Heart left ventricle (tissue), 16 donors: ENCODE measurements at regions not wholly inside any gene's neighbourhood (a gene's known extent, or its start where the extent isn't known, plus 50 kb on each side); places are given as distances from the start of the nearest gene placed in this dataset.

Experiments
- ATAC-seq, 4 donors: fragments of 200-7000 bp; cut with Tn5 transposase; one replicate each; pipeline ENCODE4 v1.9.1; 2020 to 2022; ENCODE audit warnings: moderate library complexity in 4 of 4, mild to moderate bottlenecking in 3 of 4, moderate number of reproducible peaks in 1 of 4
- DNase-seq, 5 donors: peaks; one replicate each; pipeline ENCODE4 v3.0.0-alpha.2; 2020
- H3K27ac ChIP-seq, 12 donors: fragments of 200-600 bp; sonication (generic) in 4 of 12; one replicate each; pipeline versions ENCODE4 v1.5.0 to v1.8.0; 2016 to 2022; ENCODE audit warnings: mild to moderate bottlenecking in 2 of 12
- H3K27me3 ChIP-seq, 9 donors: fragments of 200-600 bp; sonication (generic) in 2 of 9; one replicate each; pipeline versions ENCODE4 v1.5.1 to v1.8.0; 2016 to 2022; ENCODE audit warnings: mild to moderate bottlenecking in 3 of 9
- H3K36me3 ChIP-seq, 9 donors: fragments of 200-600 bp; sonication (generic) in 2 of 9; one replicate each; pipeline versions ENCODE4 v1.5.0 to v1.8.0; 2018 to 2022; ENCODE audit warnings: mild to moderate bottlenecking in 2 of 9
- H3K4me1 ChIP-seq, 12 donors: fragments of 200-600 bp; sonication (generic) in 4 of 12; one replicate each; pipeline versions ENCODE4 v1.5.0 to v1.8.0; 2016 to 2022; ENCODE audit warnings: mild to moderate bottlenecking in 3 of 12
- H3K4me3 ChIP-seq, 12 donors: fragments of 200-600 bp; sonication (generic) in 4 of 12; one replicate each; pipeline versions ENCODE4 v1.5.0 to v1.8.0; 2017 to 2022; ENCODE audit warnings: mild to moderate bottlenecking in 9 of 12, moderate library complexity in 4 of 12
- H3K9me3 ChIP-seq, 12 donors: fragments of 200-600 bp; sonication (generic) in 4 of 12; one replicate each; pipeline versions ENCODE4 v1.5.0 to v1.8.0; 2016 to 2022; ENCODE audit warnings: mild to moderate bottlenecking in 1 of 12
- CTCF ChIP-seq, 12 donors: fragments of 200-600 bp; sonication (generic) in 4 of 12; IDR thresholded peaks; one replicate each; pipeline versions ENCODE4 v1.5.0 to v1.8.0; 2018 to 2022; ENCODE audit warnings: antibody characterized with exemption in 12 of 12, mild to moderate bottlenecking in 5 of 12
- POLR2A ChIP-seq, 2 donors: fragments of 450-650 bp; IDR thresholded peaks; one replicate each; pipeline ENCODE4 v1.6.1; 2017; ENCODE audit warnings: antibody characterized with exemption in 2 of 2, mild to moderate bottlenecking in 2 of 2, moderate library complexity in 2 of 2
- WGBS, 4 donors: extraction: QIAGEN DNeasy Blood & Tissue Kit in 2 of 4; methylation state at CpG; one replicate each; pipeline versions ENCODE4 v1.1.5 to v1.1.7; 2013 to 2018; 5-methylcytosine and 5-hydroxymethylcytosine counted together
- intact Hi-C, 10 donors: fragments of 100-400 bp; cut with DNase I; formaldehyde crosslinking; loops; one replicate each; pipeline versions ENCODE4 v1.11.1 to v1.14.2; 2022
- donor health status: ischemic (EF 13 %, LVEDD 7.1; RV severe dilation, severe dysfunction).
- donor health status: healthy with polysubstance abuse.
- donor health status: DM: no; HTN: yes; CAD: no.
- donor health status: DM: no; HTN: no; CAD: no.
- donor health status: ischemic (EF 25% LVEDD 6.9; RV normal size, moderate dysfunction).
- donor health status: ischemic (EF 25% LVEDD 5.7; RV mildly dilated, moderate dysfunction).
- donor health status: healthy.
- donor health status: DM: yes; HTN: yes; CAD: no.
- donor health status: ischemic (EF 35%, LVEDD 5.7; RV mildly dilated, moderate dysfunction).
- donor health status: nonischemic (EF 11% LVEDD 7.7; RV severe dilation, severe dysfunction).
- donor health status: DM: yes; HTN: yes; CAD: no.
- donor health status: PGD.
- donor health status: ischemic (EF 29% LVEDD 5.4; RV normal size, mild dysfunction).
- donor health status: nonischemic (EF 23%, LVEDD 6.1; RV moderate dilation, normal function).

GRCh38 chr6:4280707-4281106 is 145.3 kb upstream of the ECI2 start:
- no peak for TF ChIP-seq POLR2A (IDR thresholded peaks at IDR 0.05)
- TF ChIP-seq CTCF (IDR thresholded peaks at IDR 0.05), result no peak
- 38 to 57% (median 52%) methylated on average over 1 of the region's 1 CpG; no CpG with 5 or more reads in 1 of the 4 donors for WGBS, 4 donors

DNA sequence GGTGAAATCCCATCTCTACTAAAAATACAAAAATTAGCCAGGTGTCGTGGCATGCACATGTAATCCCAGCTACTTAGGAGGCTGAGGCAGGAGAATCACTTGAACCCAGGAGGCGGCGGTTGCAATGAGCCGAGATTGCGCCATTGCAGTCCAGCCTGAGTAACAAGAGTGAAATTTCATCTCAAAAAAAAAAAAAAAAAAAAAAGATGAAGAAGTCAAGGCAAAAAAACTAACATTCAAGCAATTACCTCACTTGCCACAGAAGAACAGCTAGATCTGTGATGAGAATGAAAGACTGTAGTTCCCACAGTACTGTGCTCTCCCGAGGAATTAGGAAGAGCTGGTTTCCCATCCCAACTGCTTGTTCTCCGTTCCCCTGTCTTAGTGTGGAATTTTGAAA is 144.7 kb upstream of the ECI2 start:
- WGBS, 4 donors, result 92 to 96% (median 95%) methylated on average over 7 of the region's 7 CpGs
- no peak for TF ChIP-seq CTCF (IDR thresholded peaks at IDR 0.05)
- no peak for TF ChIP-seq POLR2A (IDR thresholded peaks at IDR 0.05)
- Histone ChIP-seq H3K4me3 (no peak overlapping the region), H3K27me3 (peaks cover 0 to 10% (median 0%) of the 10 kb centered on the region in 9 donors), H3K36me3 (no peaks in the 10 kb centered on the region), H3K27ac (no peak overlapping the region), H3K4me1 (peaks cover 0 to 13% (median 6%) of the 10 kb centered on the region in 12 donors), H3K9me3 (peaks cover 0 to 5% (median 0%) of the 10 kb centered on the region in 12 donors)
- DNase-seq, result no peak
- intact Hi-C loops, result no loop called here
- no peak for ATAC-seq

More at GRCh38 chr6:4280707-4281106, 145.3 kb upstream of the ECI2 start:
- Histone ChIP-seq H3K4me1 (peaks cover 0 to 13% (median 6%) of the 10 kb centered on the region in 12 donors), H3K9me3 (peaks cover 0 to 5% (median 0%) of the 10 kb centered on the region in 12 donors), H3K27me3 (peaks cover 0 to 10% (median 0%) of the 10 kb centered on the region in 9 donors), H3K36me3 (no peaks in the 10 kb centered on the region), H3K4me3 (no peak overlapping the region), H3K27ac (no peak overlapping the region)
- ATAC-seq (peak in 2 of 4 donors; percentile 69 to 77), DNase-seq (peak in 1 of 5 donors; percentile 43)
- intact Hi-C loops, result no loop called here

DNA sequence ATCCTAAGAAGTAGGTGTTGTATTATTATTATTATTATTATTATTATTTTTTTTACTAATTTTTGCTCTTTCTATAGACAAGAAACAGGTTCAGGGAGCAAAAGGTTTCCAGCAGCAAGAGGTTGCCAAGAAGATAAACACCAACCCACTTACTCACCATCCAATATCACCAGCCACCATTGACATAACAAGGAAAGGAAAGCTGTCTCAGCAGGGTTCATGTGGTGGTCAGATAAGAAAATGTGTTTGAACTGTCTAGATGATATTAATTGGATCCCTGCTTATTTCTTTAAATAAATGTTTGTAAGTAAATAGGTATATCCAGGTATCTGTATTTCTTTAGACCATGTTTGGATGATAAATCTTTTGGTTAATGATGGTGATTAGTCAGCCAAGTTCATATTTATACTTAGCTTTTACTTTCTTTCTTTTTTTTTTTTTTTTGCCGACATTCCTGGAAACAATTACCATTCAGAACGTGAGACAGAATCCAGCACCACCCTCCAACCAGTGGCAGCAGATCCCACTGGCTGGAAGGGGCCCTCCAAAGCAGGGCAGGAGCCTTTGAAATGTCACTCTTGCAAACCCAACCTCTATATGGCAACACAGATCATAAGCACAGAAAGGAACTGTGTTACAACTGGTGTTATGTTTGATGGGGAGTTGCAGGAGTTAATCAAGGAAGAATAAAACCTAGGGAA is 139.2 kb upstream of the ECI2 start:
- ATAC-seq (no peak), DNase-seq (no peak)
- TF ChIP-seq POLR2A (IDR thresholded peaks at IDR 0.05), result no peak
- TF ChIP-seq CTCF (IDR thresholded peaks at IDR 0.05), result no peak
- WGBS, 4 donors, result 11 to 22% (median 16%) methylated on average over 2 of the region's 2 CpGs
- Histone ChIP-seq H3K4me3 (no peak overlapping the region), H3K36me3 (no peaks in the 10 kb centered on the region), H3K4me1 (no peaks in the 10 kb centered on the region), H3K9me3 (peaks cover 0 to 5% (median 0%) of the 10 kb centered on the region in 12 donors), H3K27ac (no peak overlapping the region), H3K27me3 (no peaks in the 10 kb centered on the region)
- intact Hi-C loops, result no loop called here

DNA sequence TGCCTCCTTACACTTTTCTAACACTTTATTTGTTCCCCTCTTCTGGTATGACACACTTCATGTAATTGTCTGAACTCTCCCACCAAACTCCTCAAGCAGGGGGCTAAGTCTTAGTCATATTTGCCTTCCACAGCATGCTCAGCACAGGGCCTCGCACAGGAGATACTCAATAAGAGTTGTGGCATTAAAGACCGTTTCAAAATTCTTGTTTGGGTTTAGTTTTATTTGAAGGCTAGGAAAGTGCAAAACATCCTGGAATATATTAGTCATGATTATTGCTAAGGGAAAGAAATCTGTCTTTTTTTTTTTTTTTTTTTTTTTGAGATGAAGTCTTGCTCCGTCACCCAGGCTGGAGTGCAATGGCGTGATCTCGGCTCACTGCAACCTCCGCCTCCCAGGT is 137.6 kb upstream of the ECI2 start:
- no peak for TF ChIP-seq CTCF (IDR thresholded peaks at IDR 0.05)
- no peaks in the 10 kb centered on the region for H3K9me3 ChIP-seq
- intact Hi-C loops, result no loop called here
- H3K4me1 ChIP-seq, result no peaks in the 10 kb centered on the region
- WGBS, 4 donors, result 92 to 97% (median 94%) methylated on average over 6 of the region's 6 CpGs
- H3K27me3 ChIP-seq, result no peaks in the 10 kb centered on the region
- DNase-seq, result no peak
- H3K27ac ChIP-seq, result no peak overlapping the region
- no peak for ATAC-seq
- H3K36me3 ChIP-seq, result no peaks in the 10 kb centered on the region
- no peak overlapping the region for H3K4me3 ChIP-seq
